Stimulated activated CD4-positive, alpha-beta T cell treated with anti-CD3 and anti-CD28 coated beads, Interleukin-1b, Interleukin-23, amount 100 ng/mL, for 48 hours (primary cell): ENCODE measurements at regions not wholly inside any gene's neighbourhood (a gene's known extent, or its start where the extent isn't known, plus 50 kb on each side); places are given as distances from the start of the nearest gene placed in this dataset.

Experiments used
- DNase-seq: peaks from one replicate; pipeline ENCODE4 v3.0.0-alpha.2; 2020

DNA sequence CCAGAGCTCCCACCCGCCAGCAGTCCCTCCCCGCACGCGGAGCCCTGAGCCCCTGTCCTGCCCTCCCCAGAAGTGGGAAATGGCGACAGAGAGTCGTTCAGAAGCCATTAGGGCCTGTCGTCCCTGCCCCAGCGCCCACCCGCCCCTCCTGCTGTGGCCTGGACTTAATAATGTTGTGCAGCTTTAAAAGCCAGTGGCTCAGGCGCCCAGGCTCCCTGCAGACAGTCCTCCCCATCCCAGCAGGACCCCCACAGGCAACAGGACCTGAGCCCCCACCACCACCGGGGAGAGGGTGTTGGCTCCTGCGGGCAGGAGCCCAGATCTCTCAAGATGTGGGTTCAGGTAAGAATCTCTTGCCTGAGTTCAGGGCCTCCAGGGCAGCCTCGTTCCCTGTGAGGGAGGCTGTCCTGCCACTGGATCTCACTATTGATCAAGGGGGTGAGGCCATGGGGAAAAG lies 125.3 kb upstream of the RUNX3 start:
- no peak for DNase-seq

DNA sequence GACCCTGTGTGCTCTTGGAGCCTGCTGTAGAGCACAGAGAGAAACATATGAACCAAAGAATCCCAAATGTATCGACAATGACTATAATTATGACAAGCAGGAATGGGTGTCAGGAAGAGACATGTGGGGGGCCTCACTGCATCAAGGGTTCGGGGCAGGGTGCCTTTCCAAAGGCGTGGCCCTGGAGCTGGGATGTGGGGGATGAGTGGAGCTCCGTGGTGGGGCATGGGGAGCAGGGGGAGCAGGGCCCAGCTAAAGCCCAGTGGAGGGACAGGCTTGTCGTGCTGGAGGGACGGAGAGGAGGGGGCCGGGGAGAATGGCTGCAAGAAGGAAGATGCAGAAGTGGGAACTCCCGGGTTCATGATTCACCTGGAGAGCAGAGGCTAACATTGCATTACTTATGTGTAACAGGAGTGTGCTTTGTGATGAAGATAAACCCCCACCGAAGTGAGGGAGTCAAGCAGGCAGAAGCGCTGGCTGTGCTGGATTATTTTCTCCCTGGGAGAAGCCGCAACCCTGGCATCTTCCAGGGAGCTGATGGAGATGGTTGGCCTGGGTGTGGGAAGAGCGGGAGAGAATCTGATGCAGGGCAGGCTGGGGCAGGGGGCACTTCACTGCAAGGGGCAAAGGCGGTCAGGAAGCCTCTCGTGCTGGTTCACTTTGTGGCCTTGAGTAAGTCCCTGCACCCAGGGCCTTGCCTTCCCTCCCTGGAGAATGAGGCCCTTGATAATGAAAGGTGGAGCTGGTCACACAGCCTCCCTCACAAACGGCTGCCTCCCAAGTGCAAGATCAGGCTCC lies 124.6 kb upstream of the RUNX3 start:
- DNase-seq = no peak

DNA sequence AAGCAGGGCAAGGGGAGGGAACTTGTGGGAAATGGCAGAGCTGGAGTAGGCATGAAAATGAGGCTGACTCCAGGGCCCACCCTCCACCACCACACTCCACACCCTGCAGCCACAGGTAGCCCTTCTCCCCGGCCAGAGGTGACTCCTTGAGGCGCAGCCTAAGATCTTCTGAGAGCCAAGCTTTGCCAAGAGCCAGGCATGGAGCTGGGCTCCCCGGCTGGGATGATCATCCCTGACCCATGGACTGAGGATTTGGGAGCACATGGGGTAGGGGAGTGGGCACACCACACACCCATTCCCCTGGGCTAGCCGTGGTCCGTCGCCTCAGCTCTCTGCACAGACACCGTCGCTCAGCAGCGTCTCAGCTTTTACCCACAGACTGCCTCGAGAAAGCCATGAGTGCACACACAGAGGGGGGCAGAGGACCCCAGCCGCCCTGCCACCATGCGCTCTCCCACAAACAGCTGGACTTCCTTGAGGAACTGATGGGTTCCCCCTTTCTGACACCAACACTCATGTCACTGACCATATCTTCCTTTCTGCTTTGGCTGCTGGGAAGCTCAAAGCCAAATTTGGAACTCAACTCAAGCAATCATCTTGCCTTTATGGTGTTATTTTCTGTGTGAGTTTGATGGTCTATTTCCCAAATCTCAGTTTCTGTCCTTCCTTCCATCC lies 123.6 kb upstream of the RUNX3 start:
- no peak for DNase-seq

DNA sequence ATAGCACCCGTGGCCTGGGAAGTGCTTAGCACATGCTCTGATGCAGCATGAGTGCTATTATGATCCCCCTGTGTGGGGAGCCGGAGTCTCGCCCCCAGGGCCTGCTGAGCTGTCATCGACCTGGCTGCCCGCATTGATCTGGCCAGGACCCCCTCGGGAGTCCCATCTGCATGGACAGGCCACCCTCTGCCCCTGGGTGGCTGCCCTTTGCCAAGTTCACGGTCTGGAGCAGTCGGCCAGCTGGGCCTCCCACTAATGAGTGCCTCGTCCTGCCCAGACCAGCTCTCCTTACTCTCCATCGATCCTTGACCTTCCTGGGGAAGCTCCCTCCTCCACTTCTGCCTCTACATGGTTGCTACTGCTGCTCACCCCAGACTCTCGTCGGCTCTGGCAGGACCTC lies 121.8 kb upstream of the RUNX3 start:
- DNase-seq = no peak

DNA sequence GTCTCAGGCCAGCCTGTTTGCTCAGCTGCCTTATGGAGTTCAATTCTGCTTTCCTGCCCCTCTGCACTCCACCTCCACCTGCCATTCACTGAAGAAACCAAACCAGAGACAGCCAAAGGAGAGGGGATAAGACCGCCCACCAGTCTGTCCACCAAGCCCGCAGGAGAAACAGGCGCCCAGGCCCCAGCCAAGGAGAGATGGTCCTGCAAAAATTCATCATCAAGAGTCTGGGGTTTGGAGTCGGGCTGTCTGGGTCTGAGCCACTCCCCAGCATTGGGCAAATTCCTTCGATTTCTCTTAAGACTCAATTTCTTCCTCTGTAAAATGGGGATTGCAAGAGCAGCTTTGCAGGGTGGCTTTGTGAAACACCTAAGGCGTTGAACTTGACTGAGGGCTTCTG lies 121.4 kb upstream of the RUNX3 start:
- DNase-seq = no peak

DNA sequence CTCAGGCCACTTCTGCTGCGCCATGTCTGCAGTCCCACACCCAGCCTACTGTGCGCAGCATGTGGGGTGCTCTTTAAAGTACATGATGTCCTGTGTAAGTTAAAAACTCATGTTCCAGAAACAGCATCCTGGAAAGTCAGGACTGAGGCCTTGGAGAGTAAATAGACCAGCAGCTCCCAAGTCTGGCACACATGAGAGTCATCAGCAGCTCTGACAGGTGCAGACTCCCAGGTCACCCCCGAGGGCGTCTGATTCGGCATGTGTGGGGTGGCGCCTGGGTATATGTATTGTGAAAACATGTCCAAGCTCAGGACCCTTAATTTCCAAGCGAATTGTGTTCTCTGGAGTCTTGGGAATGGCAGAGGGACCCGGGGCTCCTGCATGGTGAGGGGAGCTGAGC lies 120.1 kb upstream of the RUNX3 start:
- no peak for DNase-seq

DNA sequence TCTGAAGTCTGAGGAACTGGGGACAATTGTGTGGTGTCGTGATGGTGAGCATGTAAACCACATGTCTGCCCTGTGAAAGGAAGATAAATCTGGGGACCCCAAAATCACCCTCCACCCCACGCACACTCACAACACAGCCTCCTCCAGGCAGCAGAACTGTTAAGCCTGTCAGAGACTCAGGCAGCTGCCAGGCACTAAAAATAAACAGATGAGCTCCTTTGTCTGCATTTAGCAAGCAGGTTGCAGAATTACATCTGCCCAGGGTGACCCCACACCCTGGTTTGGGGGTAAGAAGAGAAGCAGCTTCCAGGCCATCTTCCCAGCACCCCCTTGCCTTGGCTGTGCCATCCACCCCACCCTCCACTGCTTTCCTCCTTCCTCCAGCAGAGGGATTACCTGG lies 119.1 kb upstream of the RUNX3 start:
- no peak for DNase-seq

DNA sequence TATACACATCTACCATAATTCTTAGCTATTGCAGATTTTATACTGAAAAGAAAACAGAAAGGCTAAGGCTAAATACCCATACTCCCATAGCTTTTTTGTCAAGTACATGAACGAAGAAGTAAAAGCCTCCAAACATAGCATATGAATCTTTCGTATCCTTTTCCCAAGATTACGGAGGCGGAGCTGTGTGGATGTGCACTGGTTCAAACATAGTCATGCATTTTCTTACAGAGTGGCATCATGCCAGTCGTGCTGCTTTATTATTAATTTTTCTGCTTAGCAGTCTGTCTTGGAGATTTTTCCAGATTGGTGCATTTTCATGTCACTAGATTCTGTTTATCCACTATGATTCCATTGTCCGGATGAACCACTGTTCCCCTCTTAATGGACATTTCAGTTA lies 118.7 kb upstream of the RUNX3 start:
- DNase-seq = no peak

DNA sequence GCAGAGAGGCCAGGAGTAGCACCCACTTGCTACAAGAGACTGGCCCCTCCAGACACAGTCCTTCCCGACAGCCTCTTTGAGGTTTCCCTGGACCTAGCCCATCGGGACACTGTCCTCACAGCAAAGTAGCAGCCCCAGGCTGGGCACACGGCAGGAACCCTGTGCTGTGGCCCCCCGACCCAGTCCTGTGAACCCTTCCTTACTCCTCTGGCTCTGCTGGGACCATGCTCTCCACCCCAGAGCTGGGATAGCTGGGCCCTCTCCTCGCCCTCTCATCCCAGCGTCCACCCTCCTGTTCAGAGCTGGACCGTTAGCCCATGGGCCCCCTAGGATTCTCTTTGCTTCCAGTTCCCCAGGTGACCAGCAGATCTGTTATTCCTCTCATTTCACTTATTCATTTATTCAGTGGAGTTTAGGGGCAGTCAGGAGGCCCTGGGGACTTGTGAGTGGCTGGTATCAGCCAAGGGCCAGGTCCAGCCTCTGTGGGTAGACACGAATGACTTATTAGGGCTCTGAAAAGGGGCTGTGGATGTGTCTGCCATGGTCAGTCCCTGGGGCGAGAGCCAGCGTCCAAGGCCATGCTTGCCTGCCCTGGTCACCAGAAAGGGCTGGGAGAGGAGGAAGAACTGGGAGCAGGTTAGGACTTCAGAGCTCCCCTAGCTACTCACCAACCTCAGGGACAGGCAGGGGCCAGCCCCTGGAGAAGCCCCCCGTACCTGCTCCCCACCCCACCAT lies 117.6 kb upstream of the RUNX3 start:
- no peak for DNase-seq

DNA sequence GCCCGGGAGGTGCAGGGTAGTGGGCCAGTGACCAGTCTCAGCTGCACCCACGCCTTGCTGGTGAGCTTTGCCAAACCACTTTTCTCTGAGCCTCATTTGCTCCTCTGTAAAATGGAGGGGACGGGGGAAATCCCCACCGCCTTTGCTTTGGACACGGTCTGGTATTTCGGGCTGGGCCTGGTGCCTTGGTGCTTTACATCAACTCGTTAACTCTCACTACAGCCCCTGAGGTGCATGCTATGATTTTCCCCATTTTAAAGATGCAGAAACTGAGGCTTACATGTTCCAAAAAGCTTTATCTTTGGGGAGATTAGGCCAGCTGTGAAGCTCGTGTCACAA lies 116.1 kb upstream of the RUNX3 start:
- no peak for DNase-seq

DNA sequence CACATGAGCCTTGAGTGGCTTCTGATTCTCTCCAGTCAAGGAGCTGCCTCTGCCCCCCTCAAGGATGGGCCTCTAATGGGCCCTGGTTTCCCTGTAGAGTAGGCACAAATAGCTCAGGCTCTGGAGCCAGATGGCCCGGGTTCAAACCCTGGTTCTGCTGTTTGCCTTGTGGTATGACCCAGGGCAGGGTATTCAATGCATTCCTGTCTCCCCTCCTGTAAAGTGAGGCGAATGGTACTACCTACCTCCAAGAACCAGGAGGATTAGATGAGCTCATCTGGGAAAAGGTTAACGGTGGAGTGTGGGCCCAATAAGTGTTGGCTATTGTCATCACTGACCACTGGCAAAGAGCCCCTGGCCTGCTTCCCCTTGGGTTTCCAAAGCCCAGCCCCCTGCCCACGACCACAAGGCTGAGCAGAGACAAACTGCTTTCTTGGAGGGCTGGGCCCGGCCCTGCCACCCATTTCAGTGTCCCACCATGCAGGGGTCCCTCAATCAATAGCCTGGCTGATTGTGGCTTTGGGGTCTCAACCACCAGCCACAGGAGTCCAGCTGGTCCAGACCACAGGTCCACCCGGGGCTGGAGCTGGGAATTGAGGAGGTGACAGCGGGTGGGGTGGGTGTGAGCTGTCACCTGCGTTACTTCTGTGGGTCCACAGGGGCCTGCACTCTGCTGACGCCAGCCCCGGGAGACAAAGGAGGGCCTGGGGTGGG lies 115.6 kb upstream of the RUNX3 start:
- DNase-seq = no peak

DNA sequence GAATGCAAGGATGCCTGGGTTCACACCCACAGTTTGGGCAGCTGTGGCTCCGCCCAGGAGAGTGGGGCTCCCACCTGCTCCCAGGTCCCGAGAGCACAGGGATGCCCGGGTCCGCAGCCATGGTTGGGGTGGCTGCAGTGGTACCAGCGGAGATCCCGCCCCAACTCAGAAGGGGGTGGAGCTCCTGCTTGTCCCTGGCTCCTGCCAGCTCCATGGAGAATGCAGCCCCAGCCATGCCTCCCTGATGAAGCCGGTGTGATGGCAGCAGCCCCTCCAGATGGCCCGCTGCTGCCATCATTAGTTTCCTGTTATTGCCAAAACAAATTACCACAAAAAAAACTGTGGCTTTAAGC lies 113.1 kb upstream of the RUNX3 start:
- DNase-seq = no peak

DNA sequence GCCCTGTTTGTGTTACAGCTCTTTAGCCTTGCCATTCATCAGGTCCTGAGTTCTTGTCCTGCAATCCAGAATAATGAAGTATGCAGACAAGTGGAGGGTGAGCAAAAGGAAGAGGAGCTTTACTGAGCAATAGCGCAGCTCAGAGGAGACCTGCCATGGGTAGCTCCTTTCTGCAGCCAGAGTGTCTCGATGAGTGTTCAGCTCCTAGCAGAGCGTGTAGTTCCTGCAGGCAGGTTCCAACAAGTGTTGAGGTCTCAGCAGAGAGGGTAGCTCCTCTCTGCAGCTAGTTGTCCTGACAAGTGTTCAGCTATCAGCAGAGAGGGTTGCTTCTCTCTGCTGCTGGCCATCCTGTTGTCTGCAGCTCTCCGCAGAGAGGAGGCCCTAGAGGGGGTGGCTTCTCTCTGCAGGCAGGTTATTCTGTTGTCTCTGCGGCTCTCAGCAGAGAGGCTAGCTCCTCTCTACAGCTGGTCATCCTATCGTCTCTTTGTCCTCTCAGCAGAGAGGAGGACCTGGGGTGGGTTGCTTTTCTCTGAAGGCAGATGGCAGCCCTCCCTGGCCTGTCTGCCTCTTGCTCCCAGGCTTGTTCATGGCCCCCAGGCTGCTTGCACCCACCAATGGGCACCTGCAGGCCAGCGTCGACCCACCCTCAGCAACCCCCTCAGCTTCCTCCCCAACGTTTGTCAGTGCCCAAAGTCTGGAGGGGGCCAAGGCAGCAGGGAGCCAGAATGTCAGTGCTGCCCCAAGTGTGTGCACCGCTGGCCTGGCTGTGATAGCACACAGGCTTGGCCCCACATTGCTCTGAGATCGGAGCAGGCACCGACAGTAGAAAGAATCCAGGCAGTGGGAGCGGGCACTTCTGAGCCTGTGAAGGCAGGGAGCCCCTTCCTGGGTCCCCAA lies 112.5 kb upstream of the RUNX3 start:
- DNase-seq = no peak

DNA sequence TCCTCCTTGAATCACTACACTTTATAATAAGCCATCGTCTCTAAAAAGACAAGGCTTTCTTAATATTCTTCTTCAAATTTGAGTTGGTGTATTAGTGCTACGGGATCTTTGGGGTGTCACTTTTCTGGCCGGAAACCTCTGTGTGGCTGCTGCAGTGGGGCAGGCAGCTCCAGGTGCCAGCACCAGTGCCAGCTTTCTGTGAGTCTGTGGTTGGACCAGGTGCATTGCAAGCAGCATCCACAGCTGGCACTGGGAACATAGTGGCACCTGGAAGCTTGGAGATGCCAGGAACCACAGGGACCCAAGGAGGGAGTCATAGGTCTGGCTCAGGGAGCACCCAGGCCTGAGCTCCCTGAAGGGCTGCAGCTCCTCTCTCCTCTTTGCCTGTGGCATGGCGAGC lies 111.8 kb upstream of the RUNX3 start:
- no peak for DNase-seq

DNA sequence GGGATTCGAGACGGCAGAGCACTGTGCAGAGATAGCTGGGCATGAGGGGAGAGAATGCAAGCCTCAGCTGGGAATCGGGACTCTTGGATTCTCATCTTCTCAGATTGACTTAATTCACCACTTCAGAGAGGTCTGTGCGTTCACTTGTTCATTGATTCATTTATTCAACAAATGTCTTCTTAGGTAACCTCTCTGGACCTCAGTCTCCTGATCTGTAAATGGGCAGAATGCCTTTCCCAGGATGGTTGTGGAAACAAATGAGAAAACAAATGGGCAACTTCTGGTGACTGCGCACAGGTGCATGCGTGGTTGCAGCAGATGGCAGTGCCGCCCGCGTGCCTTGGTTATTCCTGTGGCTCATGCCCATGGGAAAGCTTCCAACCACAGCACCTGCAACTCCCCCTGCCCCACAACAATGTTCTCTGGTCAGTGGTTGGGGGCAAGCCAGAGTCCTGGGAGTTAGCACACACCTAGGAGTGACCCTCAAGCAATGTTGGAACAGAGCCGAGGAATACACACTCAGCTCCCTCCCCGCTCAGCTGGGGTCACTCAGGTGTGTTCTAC lies 110.1 kb upstream of the RUNX3 start:
- no peak for DNase-seq

DNA sequence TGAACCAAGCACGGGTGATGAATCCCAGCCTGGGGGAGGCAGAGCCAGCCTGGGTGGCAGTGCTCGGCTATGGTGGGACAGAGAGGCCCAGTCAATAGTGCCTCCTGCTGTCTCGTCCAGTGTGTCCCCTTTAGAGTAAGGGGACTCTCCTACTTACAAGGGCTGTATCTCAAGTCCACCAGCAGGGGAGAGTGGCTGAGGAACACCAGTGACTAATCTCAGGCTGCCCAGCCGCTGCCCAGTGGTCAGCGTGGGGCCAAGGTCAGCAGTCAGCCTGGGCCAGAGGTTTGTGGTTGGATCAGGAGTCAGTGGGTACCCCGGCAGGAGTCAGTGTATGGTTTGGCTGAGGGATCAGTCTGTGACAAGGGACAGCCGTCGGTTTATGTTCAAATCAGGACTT lies 109.2 kb upstream of the RUNX3 start:
- DNase-seq = no peak

DNA sequence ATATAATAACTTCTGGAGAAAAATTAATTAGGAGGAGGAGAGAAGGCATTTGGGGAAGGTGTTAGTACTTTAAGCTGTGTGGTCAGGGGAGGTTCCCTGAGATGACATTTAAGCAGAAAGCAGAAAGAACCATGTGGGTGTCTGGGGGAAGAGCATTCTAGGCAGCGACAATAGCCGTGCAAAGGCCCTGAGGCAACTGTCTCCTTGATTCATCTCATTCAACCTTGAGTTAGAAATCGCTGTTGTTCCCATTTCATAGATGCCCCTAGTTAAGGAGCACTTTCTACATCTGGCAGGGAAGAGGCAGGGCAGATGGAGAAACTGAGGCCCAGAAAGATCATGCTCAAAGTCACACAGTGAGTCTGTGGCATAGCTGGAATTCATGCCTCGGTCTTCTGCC lies 108.6 kb upstream of the RUNX3 start:
- DNase-seq = no peak

DNA sequence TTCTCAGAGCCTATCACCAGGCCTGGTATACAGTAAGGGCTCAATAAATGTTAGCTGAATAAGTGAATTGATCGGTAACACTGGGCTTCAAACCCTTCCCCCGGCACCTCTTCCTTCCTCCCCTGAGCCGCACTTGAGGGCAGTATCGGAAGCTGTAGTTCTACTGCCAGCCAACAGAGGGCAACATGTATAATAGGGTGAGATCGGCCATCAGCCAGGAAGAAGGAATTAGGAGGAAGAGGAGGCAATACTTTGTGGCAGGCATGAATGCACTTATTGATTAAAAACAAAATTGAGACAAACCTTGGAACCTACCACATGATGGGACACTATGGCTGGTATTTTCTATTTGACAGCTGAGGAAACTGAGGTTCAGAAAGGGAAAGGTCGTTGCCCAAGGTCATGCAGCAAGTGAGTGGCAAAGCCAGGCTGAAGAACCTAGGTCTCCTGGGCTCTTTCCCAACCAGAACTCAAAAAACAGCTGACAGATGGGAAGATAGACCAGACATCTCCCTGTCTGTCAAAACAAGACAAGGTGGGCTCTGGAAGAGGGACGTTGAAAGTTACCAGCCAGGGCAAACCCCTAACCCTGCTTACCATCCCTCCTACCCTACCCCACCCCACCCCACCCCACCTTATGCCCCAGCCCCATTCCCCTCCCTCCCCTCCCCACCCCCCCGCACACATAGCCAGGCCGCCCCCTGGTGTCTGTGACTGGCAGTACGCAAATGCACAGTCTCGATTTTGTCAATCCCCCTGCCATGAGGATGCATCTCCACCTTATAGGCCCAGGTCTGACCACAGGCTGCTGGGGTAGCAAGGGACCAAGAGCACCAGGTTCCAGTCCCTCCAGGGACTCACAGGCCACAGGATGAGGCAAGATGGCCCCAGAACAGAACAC lies 107.3 kb upstream of the RUNX3 start:
- peak; percentile 68 for DNase-seq

DNA sequence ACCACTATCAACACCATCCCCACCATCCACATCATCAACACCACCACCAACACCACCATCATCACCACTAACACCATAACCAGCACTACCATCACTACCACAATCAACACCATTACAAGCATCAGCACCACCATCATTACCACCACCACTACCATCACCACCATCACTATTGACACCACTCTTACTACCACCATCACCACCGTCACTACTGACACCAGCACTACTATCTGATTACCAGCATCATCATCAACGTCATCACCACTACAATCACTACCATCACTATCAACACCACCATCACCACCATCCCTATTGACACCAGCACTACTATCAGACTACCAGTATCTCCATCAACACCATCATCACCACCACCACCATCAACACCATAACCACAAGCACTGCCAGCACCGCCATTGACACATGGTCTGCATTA lies 106.1 kb upstream of the RUNX3 start:
- no peak for DNase-seq

DNA sequence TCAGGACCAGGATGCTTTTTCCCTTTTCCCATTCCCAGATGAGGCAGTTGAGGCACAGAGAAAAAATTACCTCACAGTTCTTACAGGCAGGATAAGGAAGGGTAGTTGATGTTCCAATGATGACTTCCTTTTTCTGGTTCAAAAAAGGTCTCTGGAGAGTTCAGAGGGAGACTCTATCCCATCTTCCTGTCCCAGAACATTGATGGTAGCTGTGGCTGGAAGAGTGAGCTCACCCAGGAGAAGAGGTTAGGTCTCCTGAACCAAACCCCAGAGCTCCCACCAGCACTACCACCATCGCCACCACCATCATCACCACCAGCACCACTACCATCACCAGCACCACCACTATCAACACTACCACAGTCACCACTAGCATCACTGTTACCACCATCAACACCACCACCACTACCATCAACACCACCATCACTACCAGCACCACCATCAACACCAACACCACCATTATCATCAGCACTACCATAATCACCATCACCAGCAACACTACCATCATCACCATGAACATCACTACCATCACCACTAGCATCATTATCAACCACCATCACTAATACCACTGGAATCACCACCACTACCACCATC lies 105.5 kb upstream of the RUNX3 start:
- DNase-seq = no peak
